Esophagus muscularis mucosa (tissue), 4 donors: ENCODE measurements at regions not wholly inside any gene's neighbourhood (a gene's known extent, or its start where the extent isn't known, plus 50 kb on each side); places are given as distances from the start of the nearest gene placed in this dataset.

ENCODE experiments used
- DNase-seq: peaks from one replicate; pipeline ENCODE4 v3.0.0-alpha.2; 2017; ENCODE audit errors: extremely low spot score
- H3K27ac ChIP-seq, 4 donors: fragments of 200-600 bp; sonication (generic); replicated peaks in 1 of 4; 1 replicate in 3 of 4; 2 replicates in 1 of 4; pipeline ENCODE4 v1.5.1; 2016 to 2019; ENCODE audit warnings: mild to moderate bottlenecking in 1 of 4
- H3K27me3 ChIP-seq, 4 donors: fragments of 200-600 bp; sonication (generic); one replicate each; pipeline versions ENCODE4 v1.5.1 to v1.6.0; 2016 to 2019
- H3K36me3 ChIP-seq, 4 donors: fragments of 200-600 bp; sonication (generic); one replicate each; pipeline ENCODE4 v1.5.1; 2016 to 2019
- H3K4me1 ChIP-seq, 4 donors: fragments of 200-600 bp; sonication (generic); one replicate each; pipeline ENCODE4 v1.5.1; 2016 to 2019
- H3K4me3 ChIP-seq, 4 donors: fragments of 200-600 bp; sonication (generic); 1 replicate in 2 of 4; 2 replicates in 2 of 4; pipeline ENCODE4 v1.5.1; 2016 to 2019; ENCODE audit warnings: mild to moderate bottlenecking in 4 of 4, moderate library complexity in 1 of 4
- H3K9me3 ChIP-seq, 4 donors: fragments of 200-600 bp; sonication (generic); 1 replicate in 3 of 4; 2 replicates in 1 of 4; pipeline ENCODE4 v1.5.1; 2016 to 2019
- CTCF ChIP-seq, 3 experiments: fragments of 200-600 bp in 2 of 3; fragments of 450-650 bp in 1 of 3; sonication (generic) in 2 of 3; IDR thresholded peaks; one replicate each; pipeline ENCODE4 v1.5.1; 2017 to 2019; ENCODE audit warnings: antibody characterized with exemption in 3 of 3, mild to moderate bottlenecking in 2 of 3, moderate library complexity in 1 of 3
- EP300 ChIP-seq: sonication (generic); formaldehyde crosslinking; IDR thresholded peaks from one replicate; pipeline ENCODE4 v1.6.1; 2017; ENCODE audit warnings: antibody characterized with exemption
- POLR2A ChIP-seq: fragments of 450-650 bp; IDR thresholded peaks from one replicate; pipeline ENCODE4 v1.6.1; 2017; ENCODE audit warnings: antibody characterized with exemption, moderate library complexity, mild to moderate bottlenecking, low read depth
- POLR2AphosphoS5 ChIP-seq, 2 donors: sonication (generic); formaldehyde crosslinking; IDR thresholded peaks; one replicate each; pipeline ENCODE4 v1.6.1; 2017; ENCODE audit warnings: antibody characterized with exemption in 2 of 2
- WGBS: methylation state at CpG from one replicate; pipeline ENCODE4 v1.1.5; 2018; 5-methylcytosine and 5-hydroxymethylcytosine counted together
- intact Hi-C: fragments of 100-400 bp; cut with DNase I; formaldehyde crosslinking; loops from one replicate; pipeline ENCODE4 v1.15.1; 2023

GRCh38 chr1:239761509-239761908, 330.2 kb upstream of the FMN2 start:
- WGBS, result 95% methylated on average over 8 of the region's 8 CpGs
- DNase-seq, result no peak
- intact Hi-C loops, result no loop called here
- no peaks in the 10 kb centered on the region for H3K9me3 ChIP-seq
- no peaks in the 10 kb centered on the region for H3K27me3 ChIP-seq
- no peak overlapping the region for H3K4me3 ChIP-seq
- peaks cover 0 to 13% (median 4%) of the 10 kb centered on the region in 4 donors for H3K4me1 ChIP-seq
- TF ChIP-seq POLR2A, result no peak
- no peak for TF ChIP-seq POLR2AphosphoS5 (IDR thresholded peaks at IDR 0.05)
- TF ChIP-seq CTCF (IDR thresholded peaks at IDR 0.05), result no peak
- no peak for TF ChIP-seq EP300
- H3K27ac ChIP-seq, result no peak overlapping the region
- H3K36me3 ChIP-seq, result no peaks in the 10 kb centered on the region

GRCh38 chr1:239763850-239764249, 327.8 kb upstream of the FMN2 start:
- peaks cover 0 to 7% (median 0%) of the 10 kb centered on the region in 4 donors for H3K4me1 ChIP-seq
- no peaks in the 10 kb centered on the region for H3K9me3 ChIP-seq
- no peak for DNase-seq
- no peak overlapping the region for H3K4me3 ChIP-seq
- intact Hi-C loops, result no loop called here
- no peaks in the 10 kb centered on the region for H3K27me3 ChIP-seq
- H3K36me3 ChIP-seq, result no peaks in the 10 kb centered on the region
- no peak overlapping the region for H3K27ac ChIP-seq
- WGBS, result 82% methylated on average over 1 of the region's 1 CpG
- TF ChIP-seq POLR2AphosphoS5 (IDR thresholded peaks at IDR 0.05), result no peak
- no peak for TF ChIP-seq EP300
- no peak for TF ChIP-seq POLR2A
- TF ChIP-seq CTCF (IDR thresholded peaks at IDR 0.05), result no peak

- H3K4me1 ChIP-seq, result peaks cover 0 to 9% (median 2%) of the 10 kb centered on the region in 4 donors
- WGBS, result 71% methylated on average over 2 of the region's 2 CpGs
- TF ChIP-seq EP300 (no peak), POLR2A (no peak), CTCF (IDR thresholded peaks at IDR 0.05) (no peak), POLR2AphosphoS5 (IDR thresholded peaks at IDR 0.05) (no peak)
- H3K9me3 ChIP-seq, result no peaks in the 10 kb centered on the region
- H3K4me3 ChIP-seq, result no peak overlapping the region
- no peak for DNase-seq
- intact Hi-C loops, result no loop called here
- H3K27me3 ChIP-seq, result no peaks in the 10 kb centered on the region
- no peak overlapping the region for H3K27ac ChIP-seq
- no peaks in the 10 kb centered on the region for H3K36me3 ChIP-seq
Observed at GRCh38 chr1:239764546-239764945, 327.1 kb upstream of the FMN2 start.

GRCh38 chr1:239765163-239765562, 326.5 kb upstream of the FMN2 start:
- intact Hi-C loops, result no loop called here
- no peak overlapping the region for H3K4me3 ChIP-seq
- H3K9me3 ChIP-seq, result no peaks in the 10 kb centered on the region
- H3K27me3 ChIP-seq, result no peaks in the 10 kb centered on the region
- DNase-seq, result no peak
- H3K27ac ChIP-seq, result no peak overlapping the region
- WGBS, result 86% methylated on average over 5 of the region's 5 CpGs
- H3K4me1 ChIP-seq, result peaks cover 0 to 15% (median 8%) of the 10 kb centered on the region in 4 donors
- TF ChIP-seq CTCF (IDR thresholded peaks at IDR 0.05) (no peak), EP300 (no peak), POLR2AphosphoS5 (IDR thresholded peaks at IDR 0.05) (no peak), POLR2A (no peak)
- H3K36me3 ChIP-seq, result no peaks in the 10 kb centered on the region

- H3K9me3 ChIP-seq, result no peaks in the 10 kb centered on the region
- DNase-seq, result no peak
- H3K4me1 ChIP-seq, result peaks cover 0 to 45% (median 32%) of the 10 kb centered on the region in 4 donors
- no peaks in the 10 kb centered on the region for H3K27me3 ChIP-seq
- no peak overlapping the region for H3K4me3 ChIP-seq
- H3K27ac ChIP-seq, result no peak overlapping the region
- WGBS, result 90% methylated on average over 2 of the region's 2 CpGs
- no peaks in the 10 kb centered on the region for H3K36me3 ChIP-seq
- TF ChIP-seq POLR2AphosphoS5 (IDR thresholded peaks at IDR 0.05), result no peak
- TF ChIP-seq CTCF (IDR thresholded peaks at IDR 0.05), result no peak
- no peak for TF ChIP-seq POLR2A
- TF ChIP-seq EP300, result no peak
- intact Hi-C loops, result no loop called here
Observed at GRCh38 chr1:239771550-239771949, 320.1 kb upstream of the FMN2 start.
